RWPE2 (cell line): ENCODE measurements at regions not wholly inside any gene's neighbourhood (a gene's known extent, or its start where the extent isn't known, plus 50 kb on each side); places are given as distances from the start of the nearest gene placed in this dataset.

Source experiments
- ATAC-seq: fragments of 200-7000 bp; cut with Tn5 transposase; 3 replicates; pipeline ENCODE4 v1.9.1; 2021; ENCODE audit warnings: low read depth
- DNase-seq: peaks from one replicate; pipeline ENCODE4 v3.0.0-alpha.2; 2020; ENCODE audit warnings: low spot score
- H3K27ac ChIP-seq: fragments of 450-650 bp; 2 replicates; pipeline ENCODE4 v1.5.1; 2017; ENCODE audit warnings: mild to moderate bottlenecking; ENCODE audit not compliant: poor library complexity, severe bottlenecking
- H3K27me3 ChIP-seq: fragments of 250-450 bp; sonication (Bioruptor Pico); 2 replicates; pipeline ENCODE4 v1.5.1; 2021; ENCODE audit warnings: mild to moderate bottlenecking, moderate library complexity; ENCODE audit not compliant: insufficient read depth, poor library complexity, severe bottlenecking
- H3K36me3 ChIP-seq: fragments of 250-450 bp; sonication (Bioruptor Pico); 2 replicates; pipeline ENCODE4 v1.5.1; 2020; ENCODE audit warnings: low read depth, mild to moderate bottlenecking, moderate library complexity
- H3K4me1 ChIP-seq: fragments of 250-450 bp; sonication (Bioruptor Pico); 2 replicates; pipeline ENCODE4 v1.5.1; 2021; ENCODE audit warnings: mild to moderate bottlenecking, moderate library complexity; ENCODE audit not compliant: insufficient read depth, poor library complexity, severe bottlenecking
- H3K4me3 ChIP-seq: fragments of 250-450 bp; sonication (Bioruptor Pico); 2 replicates; pipeline ENCODE4 v1.5.1; 2021; ENCODE audit warnings: mild to moderate bottlenecking, moderate library complexity; ENCODE audit not compliant: severe bottlenecking
- H3K9me3 ChIP-seq: fragments of 250-450 bp; sonication (Bioruptor Pico); 2 replicates; pipeline ENCODE4 v1.5.1; 2021; ENCODE audit warnings: mild to moderate bottlenecking, moderate library complexity; ENCODE audit not compliant: severe bottlenecking
- CTCF ChIP-seq: fragments of 450-650 bp; IDR thresholded peaks from one replicate; pipeline ENCODE4 v1.5.1; 2017; ENCODE audit warnings: mild to moderate bottlenecking, moderate library complexity; ENCODE audit not compliant: poor library complexity, severe bottlenecking

DNA sequence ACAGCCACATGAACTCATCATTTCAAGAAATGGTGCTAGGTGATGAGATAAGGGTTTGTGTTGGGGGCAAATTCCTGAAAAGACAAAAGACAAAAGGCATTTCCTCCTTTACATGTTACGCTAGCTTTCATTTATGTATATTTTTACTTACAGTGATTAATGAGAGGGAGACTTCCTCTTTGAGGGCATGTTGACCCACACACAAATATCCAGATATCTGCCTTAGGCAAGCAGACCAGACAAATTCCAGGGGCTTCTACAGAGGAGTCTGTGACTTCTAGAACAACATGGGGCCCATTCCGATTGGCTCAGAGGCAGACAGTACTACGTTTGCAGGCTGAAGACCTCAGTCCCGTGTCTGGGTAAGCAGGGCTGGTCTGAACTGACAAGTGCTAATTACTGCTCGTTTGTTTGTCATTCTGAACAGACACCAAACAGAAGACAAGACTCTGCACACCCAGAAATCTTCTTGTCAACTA lies 74.8 kb upstream of the ST6GAL2 start:
- Histone ChIP-seq H3K4me3 (no peak overlapping the region), H3K27ac (no peak overlapping the region), H3K4me1 (no peaks in the 10 kb centered on the region), H3K27me3 (no peaks in the 10 kb centered on the region), H3K36me3 (no peaks in the 10 kb centered on the region), H3K9me3 (no peaks in the 10 kb centered on the region)
- TF ChIP-seq CTCF = no peak
- no peak for DNase-seq
- ATAC-seq = no peak

GRCh38 chr2:106961328-106961727 lies 75.4 kb upstream of the ST6GAL2 start:
- Histone ChIP-seq H3K27ac (no peak overlapping the region), H3K36me3 (no peaks in the 10 kb centered on the region), H3K4me3 (no peak overlapping the region), H3K27me3 (no peaks in the 10 kb centered on the region), H3K4me1 (no peaks in the 10 kb centered on the region), H3K9me3 (no peaks in the 10 kb centered on the region)
- ATAC-seq = no peak
- no peak for DNase-seq
- no peak for TF ChIP-seq CTCF

DNA sequence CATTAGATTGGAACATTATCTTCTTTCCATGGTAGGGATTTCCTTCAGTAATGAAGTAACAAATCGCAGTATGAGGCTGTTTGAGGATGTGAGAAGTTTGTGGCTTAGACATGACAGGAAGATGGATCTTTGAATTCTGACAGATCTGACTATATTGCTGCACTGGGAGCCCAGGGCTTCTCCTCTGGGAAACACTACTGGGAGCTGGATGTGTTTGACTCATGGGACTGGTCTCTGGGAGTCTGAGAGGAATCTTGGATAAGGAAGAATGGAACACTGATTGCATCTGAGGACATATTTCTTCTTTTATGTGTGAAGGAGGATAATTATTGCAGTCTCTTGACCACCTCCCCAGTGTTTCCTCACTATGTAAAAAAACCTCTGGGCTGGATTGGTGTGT lies 77.2 kb upstream of the ST6GAL2 start:
- Histone ChIP-seq H3K27me3 (no peaks in the 10 kb centered on the region), H3K27ac (no peak overlapping the region), H3K9me3 (no peaks in the 10 kb centered on the region), H3K4me3 (no peak overlapping the region), H3K36me3 (no peaks in the 10 kb centered on the region), H3K4me1 (no peaks in the 10 kb centered on the region)
- ATAC-seq (no peak), DNase-seq (no peak)
- TF ChIP-seq CTCF = no peak

DNA sequence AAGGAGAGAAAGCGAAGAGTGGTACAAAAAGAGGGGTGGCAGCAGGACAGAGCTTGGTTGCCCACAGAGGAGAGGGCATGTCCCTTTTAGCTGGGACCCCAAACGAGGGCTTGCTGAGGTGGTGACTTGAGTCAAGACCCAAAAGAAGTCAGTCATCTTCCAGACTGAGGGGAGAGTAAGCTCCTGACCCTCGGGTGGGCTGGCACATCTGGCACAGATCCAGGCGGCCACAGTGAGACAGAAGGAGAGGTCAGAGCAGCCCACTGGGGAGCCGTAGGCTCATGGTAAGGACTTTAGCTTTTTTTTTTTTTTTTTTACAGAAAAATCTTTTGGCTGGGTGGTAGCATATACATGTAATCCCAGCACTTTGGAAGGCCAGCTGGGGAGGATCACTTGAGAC lies 77.9 kb upstream of the ST6GAL2 start:
- Histone ChIP-seq H3K9me3 (no peaks in the 10 kb centered on the region), H3K27ac (no peak overlapping the region), H3K27me3 (no peaks in the 10 kb centered on the region), H3K4me1 (no peaks in the 10 kb centered on the region), H3K36me3 (no peaks in the 10 kb centered on the region), H3K4me3 (no peak overlapping the region)
- DNase-seq (no peak), ATAC-seq (no peak)
- TF ChIP-seq CTCF = no peak

- H3K27ac ChIP-seq = no peak overlapping the region
- no peak overlapping the region for H3K4me3 ChIP-seq
- no peak for DNase-seq
- no peaks in the 10 kb centered on the region for H3K9me3 ChIP-seq
- ATAC-seq = no peak
- H3K27me3 ChIP-seq = no peaks in the 10 kb centered on the region
- H3K4me1 ChIP-seq = no peaks in the 10 kb centered on the region
- no peak for TF ChIP-seq CTCF
- H3K36me3 ChIP-seq = no peaks in the 10 kb centered on the region
These were observed 79.6 kb upstream of the ST6GAL2 start for GRCh38 chr2:106965611-106966010.
